ENCODE measurements at regions not wholly inside any gene's neighbourhood (a gene's known extent, or its start where the extent isn't known, plus 50 kb on each side); places are given as distances from the start of the nearest gene placed in this dataset.

DNA sequence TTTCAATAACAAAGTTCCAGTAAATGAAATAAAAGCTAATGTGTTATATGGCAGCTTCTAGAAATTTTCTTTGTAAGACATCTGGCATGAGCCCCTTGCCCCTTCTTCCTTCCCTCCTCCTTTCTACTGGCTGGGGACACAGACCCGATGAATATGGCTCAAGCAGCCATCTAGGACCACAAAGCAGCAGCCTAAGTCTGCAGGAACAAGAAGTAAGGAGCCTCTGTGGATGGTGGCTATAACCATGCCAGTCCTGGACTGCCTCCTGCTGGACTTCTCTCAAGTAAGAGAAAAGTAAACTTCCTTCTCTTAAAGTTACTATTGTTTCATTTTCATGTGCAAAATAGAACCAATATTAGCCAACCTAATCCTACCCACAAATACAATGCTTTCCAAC lies 114.9 kb upstream of the DST start (continued):
- TF ChIP-seq ZNF24 (IDR thresholded peaks at IDR 0.05) (no peak), TOPORS (CRISPR knock-in tag; IDR thresholded peaks at IDR 0.05) (no peak), POGZ (CRISPR knock-in tag; IDR thresholded peaks at IDR 0.05) (peak; percentile 51; the same call in 1 of the 2 replicates), ZSCAN9 (CRISPR knock-in tag; IDR thresholded peaks at IDR 0.05; ENCODE audit: borderline replicate concordance) (no peak), SP5 (CRISPR knock-in tag; IDR thresholded peaks at IDR 0.05; ENCODE audit: borderline replicate concordance, low read depth) (no peak), ZMYM4 (CRISPR knock-in tag; IDR thresholded peaks at IDR 0.05) (peak; percentile 51; the same call in 1 of the 2 replicates), KAT8 (CRISPR knock-in tag; IDR thresholded peaks at IDR 0.05) (no peak), ZNF543 (CRISPR knock-in tag; IDR thresholded peaks at IDR 0.05) (no peak), SNRNP70 (IDR thresholded peaks at IDR 0.05; ENCODE audit: low read depth, low read length) (no peak), FOXM1 (CRISPR knock-in tag; IDR thresholded peaks at IDR 0.05) (no peak), ZNF121 (CRISPR knock-in tag; IDR thresholded peaks at IDR 0.05) (no peak), ZNF501 (CRISPR knock-in tag; IDR thresholded peaks at IDR 0.05) (no peak), STAG1 (CRISPR knock-in tag; IDR thresholded peaks at IDR 0.05) (peak; percentile 99), KDM5B (CRISPR knock-in tag; IDR thresholded peaks at IDR 0.05; ENCODE audit: borderline replicate concordance) (0 out of 2 replicates have a peak, but pooled peaks have one; percentile 32), KLF13 (CRISPR knock-in tag; IDR thresholded peaks at IDR 0.05) (no peak), HMGXB4 (CRISPR knock-in tag; IDR thresholded peaks at IDR 0.05; ENCODE audit: borderline replicate concordance in 1 of 2, low read depth in 1 of 2) (peak in 1 of 2 experiments; percentile 61; a peak in 1 of 4 replicates), ZBTB21 (CRISPR knock-in tag; IDR thresholded peaks at IDR 0.05) (no peak), DDIT3 (CRISPR knock-in tag; IDR thresholded peaks at IDR 0.05) (no peak), ZBTB4 (CRISPR knock-in tag; IDR thresholded peaks at IDR 0.05; ENCODE audit: borderline replicate concordance) (no peak), MED1 (CRISPR knock-in tag; IDR thresholded peaks at IDR 0.05) (0 out of 2 replicates have a peak, but pooled peaks have one; percentile 26), ZNF619 (CRISPR knock-in tag; IDR thresholded peaks at IDR 0.05) (no peak)
- TF ChIP-seq, protein P1, sequence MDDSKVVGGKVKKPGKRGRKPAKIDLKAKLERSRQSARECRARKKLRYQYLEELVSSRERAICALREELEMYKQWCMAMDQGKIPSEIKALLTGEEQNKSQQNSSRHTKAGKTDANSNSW (CRISPR knock-in tag; IDR thresholded peaks at IDR 0.05; ENCODE audit: borderline replicate concordance) = no peak
- TF ChIP-seq, protein P2, sequence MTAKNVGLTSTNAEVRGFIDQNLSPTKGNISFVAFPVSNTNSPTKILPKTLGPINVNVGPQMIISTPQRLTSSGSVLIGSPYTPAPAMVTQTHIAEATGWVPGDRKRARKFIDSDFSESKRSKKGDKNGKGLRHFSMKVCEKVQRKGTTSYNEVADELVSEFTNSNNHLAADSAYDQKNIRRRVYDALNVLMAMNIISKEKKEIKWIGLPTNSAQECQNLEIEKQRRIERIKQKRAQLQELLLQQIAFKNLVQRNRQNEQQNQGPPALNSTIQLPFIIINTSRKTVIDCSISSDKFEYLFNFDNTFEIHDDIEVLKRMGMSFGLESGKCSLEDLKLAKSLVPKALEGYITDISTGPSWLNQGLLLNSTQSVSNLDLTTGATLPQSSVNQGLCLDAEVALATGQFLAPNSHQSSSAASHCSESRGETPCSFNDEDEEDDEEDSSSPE (CRISPR knock-in tag; IDR thresholded peaks at IDR 0.05) = peak; percentile 33; the same call in 1 of the 2 replicates
- TF ChIP-seq, protein P3, sequence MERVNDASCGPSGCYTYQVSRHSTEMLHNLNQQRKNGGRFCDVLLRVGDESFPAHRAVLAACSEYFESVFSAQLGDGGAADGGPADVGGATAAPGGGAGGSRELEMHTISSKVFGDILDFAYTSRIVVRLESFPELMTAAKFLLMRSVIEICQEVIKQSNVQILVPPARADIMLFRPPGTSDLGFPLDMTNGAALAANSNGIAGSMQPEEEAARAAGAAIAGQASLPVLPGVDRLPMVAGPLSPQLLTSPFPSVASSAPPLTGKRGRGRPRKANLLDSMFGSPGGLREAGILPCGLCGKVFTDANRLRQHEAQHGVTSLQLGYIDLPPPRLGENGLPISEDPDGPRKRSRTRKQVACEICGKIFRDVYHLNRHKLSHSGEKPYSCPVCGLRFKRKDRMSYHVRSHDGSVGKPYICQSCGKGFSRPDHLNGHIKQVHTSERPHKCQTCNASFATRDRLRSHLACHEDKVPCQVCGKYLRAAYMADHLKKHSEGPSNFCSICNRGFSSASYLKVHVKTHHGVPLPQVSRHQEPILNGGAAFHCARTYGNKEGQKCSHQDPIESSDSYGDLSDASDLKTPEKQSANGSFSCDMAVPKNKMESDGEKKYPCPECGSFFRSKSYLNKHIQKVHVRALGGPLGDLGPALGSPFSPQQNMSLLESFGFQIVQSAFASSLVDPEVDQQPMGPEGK (CRISPR knock-in tag; IDR thresholded peaks at IDR 0.05) = no peak

All from HepG2 (cell line).